K562 (cell line): ENCODE measurements at regions not wholly inside any gene's neighbourhood (a gene's known extent, or its start where the extent isn't known, plus 50 kb on each side); places are given as distances from the start of the nearest gene placed in this dataset.

Experiments used
- ATAC-seq: fragments of 200-7000 bp; cut with Tn5 transposase; 3 replicates; pipeline ENCODE4 v1.9.1; 2020; ENCODE audit warnings: moderate library complexity
- BruUV-seq: library from RNA; stranded (reverse); fragments of 400-500 nt; replicated peaks from 2 replicates; lab custom pipeline; 2021; lab: Mats Ljungman, UMichigan
- CTCF ChIA-PET: fragments of 300-600 bp; formaldehyde crosslinking; extraction: SDS; loops from one replicate; lab custom pipeline; 2021; ENCODE audit warnings: low intra/inter-chr PET ratio; lab: Yijun Ruan, JAX
- POLR2A ChIA-PET: fragments of 300-600, 350-650 bp; sonication (Branson Sonifier 250); formaldehyde crosslinking; extraction: SDS; loops from one replicate; lab custom pipeline; 2021; ENCODE audit warnings: antibody characterized with exemption, inconsistent platforms; lab: Yijun Ruan, JAX
- DNase-seq, 4 experiments: peaks; one replicate each; pipeline versions ENCODE4 v3.0.0 to v3.0.0-alpha.2; 2011 to 2018; ENCODE audit warnings: low spot score in 3 of 4, mixed read lengths in 3 of 4; ENCODE audit errors: extremely low read depth in 1 of 4
- FAIRE-seq: peaks from 2 replicates; lab custom pipeline; 2011; peaks lifted over from hg19 to GRCh38; lab: Jason Lieb, UNC
- H2AFZ ChIP-seq: 2 replicates; pipeline ENCODE4 v1.6.0; 2011; ENCODE audit warnings: low read depth, low read length, control low read depth, inconsistent platforms
- H3K27ac ChIP-seq: fragments of 200-600 bp; 3 replicates; pipeline ENCODE4 v1.8.0; 2011; ENCODE audit warnings: low read depth, mild to moderate bottlenecking, control low read depth, inconsistent platforms, low read length, moderate library complexity, mixed read lengths; ENCODE audit errors: extremely low read depth
- H3K27me3 ChIP-seq, 2 experiments: fragments of 300-600 bp in 1 of 2; 2 replicates in 1 of 2; 3 replicates in 1 of 2; pipeline versions ENCODE4 v1.6.0 to v1.8.0; 2011; ENCODE audit warnings: inconsistent platforms in 2 of 2, low read length in 2 of 2, mild to moderate bottlenecking in 1 of 2, mixed read lengths in 1 of 2, moderate library complexity in 1 of 2; ENCODE audit not compliant: control insufficient read depth in 2 of 2, insufficient read depth in 2 of 2
- H3K36me3 ChIP-seq: fragments of 300-600 bp; 3 replicates; pipeline ENCODE4 v1.8.0; 2011; ENCODE audit warnings: mild to moderate bottlenecking, low read length, inconsistent platforms; ENCODE audit not compliant: control insufficient read depth, insufficient read depth
- H3K4me1 ChIP-seq, 2 experiments: fragments of 200-600 bp in 1 of 2; replicated peaks in 1 of 2; 2 replicates in 1 of 2; 3 replicates in 1 of 2; pipeline versions ENCODE4 v1.5.1 to v1.8.0; 2011; ENCODE audit warnings: inconsistent platforms in 2 of 2, low read length in 2 of 2, mild to moderate bottlenecking in 1 of 2, mixed read lengths in 1 of 2, moderate library complexity in 1 of 2; ENCODE audit not compliant: control insufficient read depth in 2 of 2, insufficient read depth in 2 of 2
- H3K4me2 ChIP-seq: 2 replicates; pipeline ENCODE4 v1.6.1; 2011; ENCODE audit warnings: low read length, control low read depth, inconsistent platforms, mixed read lengths; ENCODE audit not compliant: insufficient read depth
- H3K4me3 ChIP-seq: fragments of 200-600 bp; sonication (generic), shearing (Covaris generic); 2 replicates; pipeline ENCODE4 v1.5.1; 2016; ENCODE audit warnings: control low read depth, inconsistent platforms
- H3K79me2 ChIP-seq: fragments of 200-600 bp; 3 replicates; pipeline ENCODE4 v1.8.0; 2011; ENCODE audit warnings: low read length, inconsistent platforms; ENCODE audit not compliant: control insufficient read depth, insufficient read depth
- H3K9ac ChIP-seq, 2 experiments: 2 replicates each; pipeline versions ENCODE4 v1.6.0 to v1.6.1; 2011; ENCODE audit warnings: low read depth in 2 of 2, low read length in 2 of 2, control low read depth in 1 of 2, inconsistent platforms in 1 of 2, mild to moderate bottlenecking in 1 of 2, mixed read lengths in 1 of 2; ENCODE audit not compliant: insufficient read depth in 1 of 2
- H3K9me1 ChIP-seq: one replicate; pipeline ENCODE4 v1.6.0; 2011; ENCODE audit warnings: inconsistent platforms, mild to moderate bottlenecking, low read length, moderate library complexity; ENCODE audit not compliant: control insufficient read depth, insufficient read depth
- H3K9me3 ChIP-seq: replicated peaks from 2 replicates; pipeline ENCODE4 v1.5.1; 2011; ENCODE audit warnings: low read depth, low read length, inconsistent platforms; ENCODE audit not compliant: control insufficient read depth, insufficient read depth
- H4K20me1 ChIP-seq: replicated peaks from 2 replicates; pipeline ENCODE4 v1.6.1; 2011; ENCODE audit warnings: low read length, inconsistent platforms, mixed read lengths; ENCODE audit not compliant: control insufficient read depth, insufficient read depth
- ARID2 ChIP-seq: fragments of 450-650 bp; IDR thresholded peaks from 2 replicates; pipeline ENCODE4 v1.6.1; 2017; ENCODE audit warnings: antibody characterized with exemption, mild to moderate bottlenecking
- CREBBP ChIP-seq: IDR thresholded peaks from one replicate; pipeline ENCODE4 v1.6.1; 2012; ENCODE audit warnings: low read depth, mild to moderate bottlenecking, control low read depth, inconsistent platforms, low read length
- EHMT2 ChIP-seq: fragments of 450-650 bp; IDR thresholded peaks from 2 replicates; pipeline ENCODE4 v1.6.1; 2018; ENCODE audit warnings: antibody characterized with exemption
- HDAC1 ChIP-seq, 2 experiments: fragments of 450-650 bp; IDR thresholded peaks; 2 replicates each; pipeline ENCODE4 v1.6.1; 2016 to 2017; ENCODE audit warnings: inconsistent platforms in 1 of 2, mild to moderate bottlenecking in 1 of 2, moderate library complexity in 1 of 2
- ILK ChIP-seq: fragments of 450-650 bp; IDR thresholded peaks from 2 replicates; pipeline ENCODE4 v1.6.1; 2016; ENCODE audit warnings: missing genetic modification characterization, low read depth, mild to moderate bottlenecking, missing compliant biosample characterization, moderate library complexity, borderline replicate concordance
- NCOR1 ChIP-seq: fragments of 450-650 bp; IDR thresholded peaks from 2 replicates; pipeline ENCODE4 v1.6.1; 2016; ENCODE audit warnings: mild to moderate bottlenecking, moderate library complexity
- NEUROD1 ChIP-seq: fragments of 150-350 bp; IDR thresholded peaks from 2 replicates; pipeline ENCODE4 v1.6.1; 2014; ENCODE audit warnings: borderline replicate concordance, low read length, low read depth; ENCODE audit not compliant: partially characterized antibody
- NR2F6 ChIP-seq: fragments of 450-650 bp; formaldehyde crosslinking; IDR thresholded peaks from 2 replicates; pipeline ENCODE4 v1.4.0; 2020; ENCODE audit warnings: mild to moderate bottlenecking
- PRMT5 ChIP-seq: sonication (generic); formaldehyde crosslinking; IDR thresholded peaks from 2 replicates; pipeline ENCODE4 v1.5.0; 2020; ENCODE audit warnings: missing genetic modification reagents
- PRPF4 ChIP-seq: fragments of 200-400 bp; formaldehyde crosslinking; IDR thresholded peaks from one replicate; pipeline ENCODE4 v1.6.1; 2017; ENCODE audit warnings: low read length, low read depth, mild to moderate bottlenecking; ENCODE audit not compliant: insufficient read depth, poor library complexity, severe bottlenecking
- SRSF3 ChIP-seq: fragments of 200-400 bp; formaldehyde crosslinking; IDR thresholded peaks from 2 replicates; pipeline ENCODE4 v1.6.1; 2016; ENCODE audit warnings: mild to moderate bottlenecking, low read length, moderate library complexity; ENCODE audit not compliant: insufficient read depth
- TAL1 ChIP-seq: fragments of 450-650 bp; IDR thresholded peaks from 2 replicates; pipeline ENCODE4 v1.6.1; 2016; ENCODE audit warnings: mild to moderate bottlenecking
- THRA ChIP-seq: fragments of 450-650 bp; IDR thresholded peaks from 2 replicates; pipeline ENCODE4 v1.6.1; 2017; ENCODE audit warnings: mild to moderate bottlenecking, moderate library complexity
- ZNF23 ChIP-seq: fragments of 250-450 bp; sonication (Bioruptor Pico); IDR thresholded peaks from 2 replicates; pipeline ENCODE4 v1.4.0; 2020; ENCODE audit warnings: mild to moderate bottlenecking
- ZNF263 ChIP-seq: sonication (generic); formaldehyde crosslinking; IDR thresholded peaks from 2 replicates; pipeline ENCODE4 v1.8.0; 2022; ENCODE audit warnings: mild to moderate bottlenecking, missing genetic modification reagents, borderline replicate concordance
- ZNF512 ChIP-seq: IDR thresholded peaks from 2 replicates; pipeline ENCODE4 v1.6.1; 2016; ENCODE audit warnings: missing genetic modification characterization, missing compliant biosample characterization
- WGBS: fragments of 100-300 bp; shearing (Covaris generic); methylation state at CpG from one replicate; pipeline ENCODE4 v1.1.6; 2016; ENCODE audit warnings: low coverage, mixed read lengths; ENCODE audit not compliant: insufficient coverage; ENCODE audit errors: missing lambda C conversion rate; 5-methylcytosine and 5-hydroxymethylcytosine counted together
- in situ Hi-C: fragments of 300-500 bp; cut with MboI; formaldehyde crosslinking; loops from 4 replicates; pipeline ENCODE4 v1.15.0; 2018; ENCODE audit warnings: inconsistent platforms, mixed read lengths
- intact Hi-C: fragments of 100-400 bp; cut with micrococcal nuclease; formaldehyde crosslinking; loops from 2 replicates; pipeline ENCODE4 v1.14.2; 2022
- TF ChIP-seq, protein P1 (sequence below): sonication (generic); formaldehyde crosslinking; IDR thresholded peaks from 2 replicates; pipeline ENCODE4 v1.8.0; 2022; ENCODE audit warnings: mild to moderate bottlenecking, missing genetic modification reagents
- TF ChIP-seq, protein P2 (sequence below): fragments of 450-650 bp; formaldehyde crosslinking; IDR thresholded peaks from 2 replicates; pipeline ENCODE4 v1.4.0; 2020; ENCODE audit warnings: mild to moderate bottlenecking, mixed read lengths

GRCh38 chr14:87063181-87063580, 929.8 kb downstream of the GALC start (continued):
- TF ChIP-seq ZNF512 (tag) (no peak), HDAC1 (IDR thresholded peaks at IDR 0.05) (no peak), THRA (no peak), PRPF4 (no peak), ARID2 (no peak), ZNF263 (CRISPR knock-in tag) (no peak)
- TF ChIP-seq, protein P1, sequence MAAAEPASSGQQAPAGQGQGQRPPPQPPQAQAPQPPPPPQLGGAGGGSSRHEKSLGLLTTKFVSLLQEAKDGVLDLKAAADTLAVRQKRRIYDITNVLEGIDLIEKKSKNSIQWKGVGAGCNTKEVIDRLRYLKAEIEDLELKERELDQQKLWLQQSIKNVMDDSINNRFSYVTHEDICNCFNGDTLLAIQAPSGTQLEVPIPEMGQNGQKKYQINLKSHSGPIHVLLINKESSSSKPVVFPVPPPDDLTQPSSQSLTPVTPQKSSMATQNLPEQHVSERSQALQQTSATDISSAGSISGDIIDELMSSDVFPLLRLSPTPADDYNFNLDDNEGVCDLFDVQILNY (CRISPR knock-in tag) = no peak

DNA sequence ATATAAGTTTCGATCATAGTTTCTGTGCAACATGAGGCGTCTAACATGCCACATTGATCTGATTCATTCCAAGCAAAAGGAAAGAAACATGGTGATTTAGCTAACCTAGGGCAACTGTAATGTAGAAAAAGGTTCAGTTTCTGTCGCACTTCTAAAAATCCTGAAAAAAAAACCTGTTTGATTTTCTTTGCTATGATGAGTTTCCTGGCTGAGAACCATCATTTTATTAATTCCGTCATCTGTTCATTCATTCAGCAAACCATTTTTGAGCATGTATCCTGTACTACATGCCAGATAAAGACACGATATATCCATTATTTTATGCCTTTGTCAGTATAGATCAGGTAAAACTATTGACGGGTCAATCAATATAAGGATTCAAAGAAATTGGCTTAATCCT, 932.6 kb downstream of the GALC start:
- in situ Hi-C loops = no loop called here
- no peak for FAIRE-seq
- H3K4me3 ChIP-seq = no peak overlapping the region
- H3K36me3 ChIP-seq = no peaks in the 10 kb centered on the region
- no peak overlapping the region for H3K9ac ChIP-seq
- intact Hi-C loops = no loop called here
- no peaks in the 10 kb centered on the region for H4K20me1 ChIP-seq
- no peak overlapping the region for H2AFZ ChIP-seq
- H3K4me2 ChIP-seq = no peak overlapping the region
- ChIA-PET POLR2A (no interaction called here), CTCF (no interaction called here)
- ATAC-seq = no peak
- H3K9me1 ChIP-seq = no peaks in the 10 kb centered on the region
- 0% methylated on average over 6 of the region's 6 CpGs for WGBS
- H3K27me3 ChIP-seq = no peaks in the 10 kb centered on the region
- no TSS peak for BruUV-seq
- no peaks in the 10 kb centered on the region for H3K4me1 ChIP-seq
- no peak for DNase-seq
- H3K27ac ChIP-seq = no peak overlapping the region
- H3K9me3 ChIP-seq = no peaks in the 10 kb centered on the region
- no peaks in the 10 kb centered on the region for H3K79me2 ChIP-seq
- TF ChIP-seq ZNF23 (CRISPR knock-in tag) (no peak), CREBBP (no peak), SRSF3 (no peak), NEUROD1 (no peak), NR2F6 (no peak), TAL1 (no peak), NCOR1 (no peak), EHMT2 (no peak), ILK (tag) (no peak), PRMT5 (no peak)
- TF ChIP-seq, protein P2, sequence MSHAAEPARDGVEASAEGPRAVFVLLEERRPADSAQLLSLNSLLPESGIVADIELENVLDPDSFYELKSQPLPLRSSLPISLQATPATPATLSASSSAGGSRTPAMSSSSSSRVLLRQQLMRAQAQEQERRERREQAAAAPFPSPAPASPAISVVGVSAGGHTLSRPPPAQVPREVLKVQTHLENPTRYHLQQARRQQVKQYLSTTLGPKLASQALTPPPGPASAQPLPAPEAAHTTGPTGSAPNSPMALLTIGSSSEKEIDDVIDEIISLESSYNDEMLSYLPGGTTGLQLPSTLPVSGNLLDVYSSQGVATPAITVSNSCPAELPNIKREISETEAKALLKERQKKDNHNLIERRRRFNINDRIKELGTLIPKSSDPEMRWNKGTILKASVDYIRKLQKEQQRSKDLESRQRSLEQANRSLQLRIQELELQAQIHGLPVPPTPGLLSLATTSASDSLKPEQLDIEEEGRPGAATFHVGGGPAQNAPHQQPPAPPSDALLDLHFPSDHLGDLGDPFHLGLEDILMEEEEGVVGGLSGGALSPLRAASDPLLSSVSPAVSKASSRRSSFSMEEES (CRISPR knock-in tag) = no peak
